PC-3 (cell line): ENCODE measurements at regions not wholly inside any gene's neighbourhood (a gene's known extent, or its start where the extent isn't known, plus 50 kb on each side); places are given as distances from the start of the nearest gene placed in this dataset.

Experiments
- EZH2 ChIP-seq: fragments of 300-600 bp; sonication (generic); IDR thresholded peaks from one replicate; pipeline ENCODE4 v1.6.1; 2017; ENCODE audit warnings: antibody characterized with exemption, mild to moderate bottlenecking, low read length; ENCODE audit not compliant: unreplicated experiment
- EZH2phosphoT487 ChIP-seq: fragments of 300-600 bp; sonication (generic); IDR thresholded peaks from 2 replicates; pipeline ENCODE4 v1.6.1; 2018; ENCODE audit warnings: mild to moderate bottlenecking, antibody characterized with exemption, low read length, borderline replicate concordance
- TF ChIP-seq, protein P1 (sequence below): fragments of 300-600 bp; sonication (generic); conservative IDR thresholded peaks from 2 replicates; pipeline ENCODE4 v1.5.1; 2017; ENCODE audit warnings: antibody characterized with exemption, low read depth, mild to moderate bottlenecking, low read length

DNA sequence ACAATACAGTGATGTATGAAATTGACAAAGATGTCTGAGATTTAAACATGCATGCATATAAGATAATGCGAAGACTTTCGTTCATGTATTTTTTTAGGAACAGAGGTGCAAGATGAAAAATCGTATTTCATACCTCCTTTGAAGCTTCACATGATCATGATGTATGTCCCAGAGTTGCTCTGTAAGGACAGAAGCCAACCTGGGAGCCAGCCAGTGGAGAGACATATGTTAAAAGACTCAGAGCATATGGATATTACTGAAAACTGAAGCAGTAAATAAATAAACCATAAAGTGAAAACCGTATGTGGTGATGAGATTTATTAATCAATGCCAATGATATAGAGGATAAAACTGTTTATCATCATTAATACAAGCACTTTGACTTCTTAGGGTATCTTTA, 424.4 kb upstream of the NETO1 start:
- TF ChIP-seq, protein P1, sequence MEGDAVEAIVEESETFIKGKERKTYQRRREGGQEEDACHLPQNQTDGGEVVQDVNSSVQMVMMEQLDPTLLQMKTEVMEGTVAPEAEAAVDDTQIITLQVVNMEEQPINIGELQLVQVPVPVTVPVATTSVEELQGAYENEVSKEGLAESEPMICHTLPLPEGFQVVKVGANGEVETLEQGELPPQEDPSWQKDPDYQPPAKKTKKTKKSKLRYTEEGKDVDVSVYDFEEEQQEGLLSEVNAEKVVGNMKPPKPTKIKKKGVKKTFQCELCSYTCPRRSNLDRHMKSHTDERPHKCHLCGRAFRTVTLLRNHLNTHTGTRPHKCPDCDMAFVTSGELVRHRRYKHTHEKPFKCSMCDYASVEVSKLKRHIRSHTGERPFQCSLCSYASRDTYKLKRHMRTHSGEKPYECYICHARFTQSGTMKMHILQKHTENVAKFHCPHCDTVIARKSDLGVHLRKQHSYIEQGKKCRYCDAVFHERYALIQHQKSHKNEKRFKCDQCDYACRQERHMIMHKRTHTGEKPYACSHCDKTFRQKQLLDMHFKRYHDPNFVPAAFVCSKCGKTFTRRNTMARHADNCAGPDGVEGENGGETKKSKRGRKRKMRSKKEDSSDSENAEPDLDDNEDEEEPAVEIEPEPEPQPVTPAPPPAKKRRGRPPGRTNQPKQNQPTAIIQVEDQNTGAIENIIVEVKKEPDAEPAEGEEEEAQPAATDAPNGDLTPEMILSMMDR, result no peak
- TF ChIP-seq EZH2phosphoT487, result no peak
- no peak for TF ChIP-seq EZH2
